ENCODE measurements at regions not wholly inside any gene's neighbourhood (a gene's known extent, or its start where the extent isn't known, plus 50 kb on each side); places are given as distances from the start of the nearest gene placed in this dataset.

- H3K4me1 Mint-ChIP-seq: no peaks in the 10 kb centered on the region
These were observed 294.9 kb downstream of the FSIP2 start for GRCh38 chr2:186033541-186033940.

GRCh38 chr2:186036862-186037449 is 298.4 kb downstream of the FSIP2 start:
- no peak overlapping the region for H3K4me3 Mint-ChIP-seq
- H3K9me3 Mint-ChIP-seq: no peaks in the 10 kb centered on the region
- no peak overlapping the region for H3K27ac Mint-ChIP-seq

More at GRCh38 chr2:186033541-186033940, 294.9 kb downstream of the FSIP2 start:
- DNase-seq (no peak), ATAC-seq (no peak)
- H3K27ac Mint-ChIP-seq: no peak overlapping the region
- H3K9me3 Mint-ChIP-seq: no peaks in the 10 kb centered on the region
- no peaks in the 10 kb centered on the region for H3K27me3 Mint-ChIP-seq
- H3K4me3 Mint-ChIP-seq: no peak overlapping the region

DNA sequence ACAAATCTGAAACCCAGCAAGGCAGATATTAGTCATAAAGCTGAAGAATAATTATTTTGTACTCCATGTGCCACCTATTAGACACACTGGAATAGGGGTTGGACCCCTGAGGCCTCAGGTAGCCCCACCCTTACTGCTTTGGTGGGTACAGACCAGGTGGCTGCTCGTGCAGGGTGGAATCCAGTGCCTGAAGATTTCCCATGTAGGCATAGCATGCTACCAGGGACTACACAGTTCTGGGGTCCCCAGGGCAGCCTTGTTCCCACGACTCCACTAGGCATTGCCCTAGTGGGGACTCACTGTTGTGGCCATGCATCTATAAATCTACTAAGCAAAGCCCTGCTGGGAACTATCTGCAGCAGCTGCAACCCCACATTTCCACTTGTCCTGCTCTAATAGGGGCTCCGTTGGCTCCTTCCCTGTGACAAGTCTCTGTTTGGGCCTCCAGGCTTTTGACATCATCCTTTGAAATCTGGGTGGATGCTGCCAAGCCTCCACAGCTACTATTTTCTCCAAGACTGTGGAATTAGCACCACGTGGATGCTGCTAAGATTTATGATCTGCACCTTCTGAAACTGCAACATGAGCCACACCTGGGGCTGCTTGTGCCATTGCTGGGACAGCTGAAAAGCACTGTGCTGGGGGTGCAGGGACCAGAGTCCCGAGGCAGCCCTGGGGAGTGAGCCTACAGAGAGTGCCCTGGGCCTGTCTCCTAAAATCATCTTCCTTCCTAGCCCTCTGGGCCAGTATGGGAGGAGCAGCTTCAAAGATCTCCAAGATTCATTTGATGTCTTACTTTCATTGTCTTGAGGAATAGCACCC is 303.8 kb downstream of the FSIP2 start:
- H3K27ac Mint-ChIP-seq: no peak overlapping the region

More at GRCh38 chr2:186036862-186037449, 298.4 kb downstream of the FSIP2 start:
- DNase-seq (no peak), ATAC-seq (no peak)
- no peaks in the 10 kb centered on the region for H3K27me3 Mint-ChIP-seq
- no peaks in the 10 kb centered on the region for H3K4me1 Mint-ChIP-seq

DNA sequence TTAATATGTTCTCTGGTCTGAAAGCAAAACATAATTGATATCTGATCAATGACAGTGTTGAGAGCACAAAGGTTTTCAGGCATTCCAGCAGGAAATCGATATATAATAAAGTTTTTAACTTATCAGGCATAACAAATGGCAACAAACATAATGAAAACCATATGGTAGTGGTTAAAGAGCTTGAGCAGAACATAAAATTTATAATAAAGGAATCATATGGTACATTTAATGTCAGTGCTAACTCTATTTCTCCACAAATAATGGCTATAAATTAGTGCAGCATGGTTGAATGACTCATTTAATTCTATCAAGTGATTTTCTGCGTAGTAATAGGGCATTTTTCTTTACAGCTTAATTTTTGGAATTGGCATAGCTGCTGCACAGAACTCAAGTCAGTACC is 306.2 kb downstream of the FSIP2 start:
- no peaks in the 10 kb centered on the region for H3K9me3 Mint-ChIP-seq
- H3K27ac Mint-ChIP-seq: no peak overlapping the region
- DNase-seq (no peak), ATAC-seq (no peak)
- no peaks in the 10 kb centered on the region for H3K27me3 Mint-ChIP-seq
- H3K4me1 Mint-ChIP-seq: no peaks in the 10 kb centered on the region
- H3K4me3 Mint-ChIP-seq: no peak overlapping the region

More for the DNA sequence above, 303.8 kb downstream of the FSIP2 start:
- Mint-ChIP-seq H3K4me1 (no peaks in the 10 kb centered on the region), H3K9me3 (no peaks in the 10 kb centered on the region), H3K27me3 (no peaks in the 10 kb centered on the region), H3K4me3 (no peak overlapping the region)
- ATAC-seq: no peak
- no peak for DNase-seq

DNA sequence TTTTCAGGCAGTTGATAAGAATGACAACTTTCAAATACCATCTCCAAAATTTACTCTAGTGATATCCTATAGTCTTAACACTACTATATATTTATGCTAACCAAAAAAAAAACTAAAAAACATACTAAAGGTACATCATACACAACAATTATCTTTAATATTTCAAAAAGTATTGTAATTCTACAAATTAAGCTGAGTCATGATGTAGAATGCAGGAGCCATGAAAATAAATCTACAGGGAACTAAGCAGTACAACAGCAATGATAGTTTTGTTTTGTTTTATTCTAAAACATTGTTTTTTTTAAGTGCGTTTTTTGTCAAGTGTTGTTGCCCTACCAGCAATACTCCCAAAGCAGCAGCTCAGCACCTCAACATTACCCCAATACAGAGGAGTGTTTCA is 314.3 kb downstream of the FSIP2 start:
- Mint-ChIP-seq H3K27ac (no peak overlapping the region), H3K27me3 (no peaks in the 10 kb centered on the region), H3K4me1 (no peaks in the 10 kb centered on the region), H3K4me3 (no peak overlapping the region), H3K9me3 (no peaks in the 10 kb centered on the region)
- no peak for ATAC-seq
- no peak for DNase-seq

DNA sequence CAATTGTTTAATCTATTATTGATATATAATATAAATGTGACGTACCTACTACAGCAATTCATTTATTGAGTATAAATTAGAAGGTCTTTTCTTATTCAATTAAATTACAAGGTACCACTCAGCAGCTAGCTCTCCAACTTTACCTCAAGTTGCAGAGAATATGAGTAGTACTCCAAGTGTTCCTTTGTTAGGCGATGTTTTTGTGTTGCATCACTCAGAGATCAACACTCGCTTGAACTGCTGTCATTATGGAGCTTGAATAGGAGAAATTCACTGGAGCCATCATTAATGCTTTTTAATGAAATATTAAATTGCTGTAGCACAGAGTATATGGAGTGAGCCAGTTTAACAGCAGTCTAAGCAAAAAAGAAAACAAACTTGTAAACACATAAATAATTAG is 320.0 kb downstream of the FSIP2 start:
- Mint-ChIP-seq H3K9me3 (no peaks in the 10 kb centered on the region), H3K4me3 (no peak overlapping the region), H3K27me3 (no peaks in the 10 kb centered on the region), H3K27ac (no peak overlapping the region), H3K4me1 (no peaks in the 10 kb centered on the region)
- ATAC-seq: no peak
- no peak for DNase-seq

- Mint-ChIP-seq H3K9me3 (no peaks in the 10 kb centered on the region), H3K27ac (no peak overlapping the region), H3K4me3 (no peak overlapping the region), H3K27me3 (no peaks in the 10 kb centered on the region), H3K4me1 (no peaks in the 10 kb centered on the region)
- ATAC-seq: no peak
- no peak for DNase-seq
These were observed 320.5 kb downstream of the FSIP2 start for GRCh38 chr2:186059096-186059495.

- Mint-ChIP-seq H3K4me1 (no peaks in the 10 kb centered on the region), H3K27ac (no peak overlapping the region), H3K9me3 (peaks cover 5 to 7% of the 10 kb centered on the region in 2 donors), H3K4me3 (no peak overlapping the region), H3K27me3 (no peaks in the 10 kb centered on the region)
- no peak for DNase-seq
- ATAC-seq: no peak
These were observed 322.3 kb downstream of the FSIP2 start for GRCh38 chr2:186060744-186061440.

DNA sequence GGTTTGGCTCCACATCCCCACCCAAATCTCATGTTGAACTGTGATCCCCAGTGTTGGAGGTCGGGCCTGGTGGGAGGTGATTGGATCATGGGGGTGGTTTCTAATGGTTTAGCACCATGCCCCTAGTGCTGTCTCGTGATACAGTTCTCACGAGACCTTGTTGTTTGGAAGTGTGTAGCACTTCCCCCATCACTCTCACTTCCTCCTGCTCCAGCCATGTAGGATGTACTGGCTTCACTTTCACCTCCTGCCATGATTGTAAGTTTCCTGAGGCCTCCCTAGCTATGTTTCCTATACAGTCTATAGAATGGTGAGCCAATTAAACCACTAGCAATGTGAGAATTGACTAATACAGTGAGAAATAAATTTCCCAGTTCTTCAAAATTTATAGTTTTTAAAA is 325.9 kb downstream of the FSIP2 start:
- no peak overlapping the region for H3K4me3 Mint-ChIP-seq
- DNase-seq (no peak), ATAC-seq (no peak)
- no peak overlapping the region for H3K27ac Mint-ChIP-seq
- no peaks in the 10 kb centered on the region for H3K27me3 Mint-ChIP-seq
- no peaks in the 10 kb centered on the region for H3K4me1 Mint-ChIP-seq
- H3K9me3 Mint-ChIP-seq: peaks cover 5 to 7% of the 10 kb centered on the region in 2 donors

DNA sequence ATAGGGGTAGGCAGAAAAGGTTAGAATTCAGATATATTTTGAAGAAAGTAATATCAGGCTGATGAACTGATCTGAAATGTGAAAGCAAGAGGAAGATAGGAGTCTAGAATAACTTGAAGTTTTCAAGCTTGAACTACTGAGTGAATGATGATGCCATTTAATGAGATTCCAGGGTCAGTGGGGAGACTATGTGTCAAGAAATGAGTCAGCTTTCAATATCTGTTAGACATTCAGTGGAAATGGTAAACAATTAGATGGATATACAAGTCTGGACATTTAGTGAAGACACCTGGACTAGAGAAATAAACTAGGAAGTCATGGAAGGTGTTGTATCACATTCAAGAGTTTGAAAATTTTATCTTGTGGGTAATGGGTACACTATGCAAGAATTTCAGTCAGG is 326.9 kb downstream of the FSIP2 start:
- ATAC-seq (no peak), DNase-seq (no peak)
- Mint-ChIP-seq H3K9me3 (peaks cover 5 to 7% of the 10 kb centered on the region in 2 donors), H3K4me3 (no peak overlapping the region), H3K27ac (no peak overlapping the region), H3K27me3 (no peaks in the 10 kb centered on the region), H3K4me1 (no peaks in the 10 kb centered on the region)

- H3K4me1 Mint-ChIP-seq: no peaks in the 10 kb centered on the region
- no peaks in the 10 kb centered on the region for H3K27me3 Mint-ChIP-seq
- ATAC-seq (no peak), DNase-seq (no peak)
- peaks cover 5 to 7% of the 10 kb centered on the region in 2 donors for H3K9me3 Mint-ChIP-seq
- H3K27ac Mint-ChIP-seq: no peak overlapping the region
- H3K4me3 Mint-ChIP-seq: no peak overlapping the region
These were observed 329.7 kb downstream of the FSIP2 start for GRCh38 chr2:186068139-186068801.

GRCh38 chr2:186069676-186070075 is 331.1 kb downstream of the FSIP2 start:
- ATAC-seq: no peak
- Mint-ChIP-seq H3K4me3 (no peak overlapping the region), H3K9me3 (peaks cover 5 to 7% of the 10 kb centered on the region in 2 donors), H3K27ac (no peak overlapping the region), H3K27me3 (no peaks in the 10 kb centered on the region), H3K4me1 (no peaks in the 10 kb centered on the region)
- DNase-seq: no peak

DNA sequence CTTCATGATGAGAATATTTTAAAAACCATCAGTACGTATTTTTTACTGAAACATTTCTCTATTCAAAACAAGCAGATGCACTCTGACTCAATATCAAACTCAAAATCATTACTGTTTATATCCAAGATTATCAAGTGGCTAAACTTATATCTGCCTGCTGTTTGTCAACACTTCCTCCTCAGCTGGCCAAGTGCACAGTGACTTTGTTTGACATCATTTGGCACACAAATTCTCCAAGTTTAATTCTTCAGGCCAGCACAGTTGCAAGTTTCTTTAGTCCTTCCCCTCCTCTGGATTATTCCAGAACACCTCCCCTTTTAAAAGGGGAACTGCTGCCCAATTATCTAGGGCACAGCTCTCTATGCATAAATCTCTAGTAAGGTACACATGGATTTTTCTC is 346.6 kb downstream of the FSIP2 start:
- no peaks in the 10 kb centered on the region for H3K27me3 Mint-ChIP-seq
- peaks cover 0 to 6% of the 10 kb centered on the region in 2 donors for H3K9me3 Mint-ChIP-seq
- ATAC-seq (no peak), DNase-seq (no peak)
- H3K4me1 Mint-ChIP-seq: no peaks in the 10 kb centered on the region
- no peak overlapping the region for H3K27ac Mint-ChIP-seq
- no peak overlapping the region for H3K4me3 Mint-ChIP-seq

DNA sequence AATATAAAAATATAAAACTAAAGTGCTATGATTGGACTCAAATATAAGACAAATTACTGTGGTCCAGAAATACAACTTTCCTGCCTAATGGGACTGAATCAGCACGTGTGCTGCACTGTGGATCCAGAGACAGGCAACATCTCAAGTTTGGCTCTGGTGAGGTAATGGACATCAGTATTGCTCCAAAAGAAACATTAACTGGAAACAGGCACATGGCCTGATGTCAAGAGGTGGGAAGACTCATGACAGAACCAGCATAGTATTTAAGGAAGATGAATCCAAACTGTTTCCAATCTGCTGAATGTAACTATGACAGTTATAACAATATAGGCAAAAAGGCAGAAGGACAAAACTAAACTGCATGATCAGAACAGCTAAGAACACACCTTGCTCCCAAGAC is 354.6 kb downstream of the FSIP2 start:
- Mint-ChIP-seq H3K27me3 (no peaks in the 10 kb centered on the region), H3K27ac (no peak overlapping the region), H3K9me3 (no peaks in the 10 kb centered on the region), H3K4me3 (no peak overlapping the region), H3K4me1 (no peaks in the 10 kb centered on the region)
- DNase-seq (no peak), ATAC-seq (no peak)

GRCh38 chr2:186098821-186099220 is 360.2 kb downstream of the FSIP2 start:
- H3K27me3 Mint-ChIP-seq: no peaks in the 10 kb centered on the region
- ATAC-seq (no peak), DNase-seq (no peak)
- H3K27ac Mint-ChIP-seq: no peak overlapping the region
- no peak overlapping the region for H3K4me3 Mint-ChIP-seq
- H3K9me3 Mint-ChIP-seq: no peaks in the 10 kb centered on the region
- H3K4me1 Mint-ChIP-seq: no peaks in the 10 kb centered on the region

- DNase-seq (no peak), ATAC-seq (no peak)
- Mint-ChIP-seq H3K27me3 (no peaks in the 10 kb centered on the region), H3K4me1 (no peaks in the 10 kb centered on the region), H3K4me3 (no peak overlapping the region), H3K9me3 (no peaks in the 10 kb centered on the region), H3K27ac (no peak overlapping the region)
These were observed 361.2 kb downstream of the FSIP2 start for GRCh38 chr2:186099826-186100225.

Measured in stimulated activated naive CD8-positive, alpha-beta T cell treated with anti-CD3 and anti-CD28 coated beads, Interleukin-15, amount 100 ng/mL, for 72 hours (primary cell).